ENCODE measurements at regions not wholly inside any gene's neighbourhood (a gene's known extent, or its start where the extent isn't known, plus 50 kb on each side); places are given as distances from the start of the nearest gene placed in this dataset.
A peak's percentile ranks its signal among the peaks of the same experiment; 100 is the strongest.

- no peak for DNase-seq (ENCODE audit: low read depth)
These were observed 233.4 kb upstream of the SMIM21 start for GRCh38 chr18:75660932-75661331.

- no peak for DNase-seq (ENCODE audit: low read depth)
These were observed 232.1 kb upstream of the SMIM21 start for GRCh38 chr18:75659535-75660023.

- no peak for DNase-seq (ENCODE audit: low read depth)
These were observed 230.8 kb upstream of the SMIM21 start for GRCh38 chr18:75658330-75658729.

- no peak for DNase-seq (ENCODE audit: low read depth)
These were observed 229.2 kb upstream of the SMIM21 start for GRCh38 chr18:75656563-75657247.

- no peak for DNase-seq (ENCODE audit: low read depth)
These were observed 228.5 kb upstream of the SMIM21 start for GRCh38 chr18:75656035-75656434.

- no peak for DNase-seq (ENCODE audit: low read depth)
These were observed 227.6 kb upstream of the SMIM21 start for GRCh38 chr18:75654851-75655751.

- no peak for DNase-seq (ENCODE audit: low read depth)
These were observed 226.9 kb upstream of the SMIM21 start for GRCh38 chr18:75654386-75654785.

GRCh38 chr18:75652528-75652927 is 225.0 kb upstream of the SMIM21 start:
- no peak for DNase-seq (ENCODE audit: low read depth)

GRCh38 chr18:75644871-75645270 is 217.4 kb upstream of the SMIM21 start:
- DNase-seq (ENCODE audit: low read depth): no peak

- DNase-seq (ENCODE audit: low read depth): no peak
These were observed 215.6 kb upstream of the SMIM21 start for GRCh38 chr18:75643083-75643482.

GRCh38 chr18:75639472-75639831 is 211.9 kb upstream of the SMIM21 start:
- DNase-seq (ENCODE audit: low read depth): no peak

GRCh38 chr18:75638776-75639471 is 211.4 kb upstream of the SMIM21 start:
- peak; percentile 22 for DNase-seq (ENCODE audit: low read depth)

- peak; percentile 28 for DNase-seq (ENCODE audit: low read depth)
These were observed 210.8 kb upstream of the SMIM21 start for GRCh38 chr18:75638223-75638775.

- no peak for DNase-seq (ENCODE audit: low read depth)
These were observed 207.6 kb upstream of the SMIM21 start for GRCh38 chr18:75635096-75635495.

GRCh38 chr18:75625966-75626365 is 198.5 kb upstream of the SMIM21 start:
- DNase-seq (ENCODE audit: low read depth): no peak

GRCh38 chr18:75624869-75625268 is 197.4 kb upstream of the SMIM21 start:
- DNase-seq (ENCODE audit: low read depth): no peak

- DNase-seq (ENCODE audit: low read depth): no peak
These were observed 194.3 kb upstream of the SMIM21 start for GRCh38 chr18:75621818-75622217.

- DNase-seq (ENCODE audit: low read depth): no peak
These were observed 190.6 kb upstream of the SMIM21 start for GRCh38 chr18:75618146-75618545.

GRCh38 chr18:75612456-75612855 is 185.0 kb upstream of the SMIM21 start:
- DNase-seq (ENCODE audit: low read depth): no peak

GRCh38 chr18:75607701-75608100 is 180.2 kb upstream of the SMIM21 start:
- peak; percentile 25 for DNase-seq (ENCODE audit: low read depth)

GRCh38 chr18:75592527-75592926 is 165.0 kb upstream of the SMIM21 start:
- DNase-seq (ENCODE audit: low read depth): no peak

GRCh38 chr18:75588412-75588811 is 160.9 kb upstream of the SMIM21 start:
- no peak for DNase-seq (ENCODE audit: low read depth)

Data from stromal cell of bone marrow (primary cell).